B cell (primary cell): ENCODE measurements at regions not wholly inside any gene's neighbourhood (a gene's known extent, or its start where the extent isn't known, plus 50 kb on each side); places are given as distances from the start of the nearest gene placed in this dataset.

Experiments
- ATAC-seq: fragments of 200-7000 bp; cut with Tn5 transposase; one replicate; pipeline ENCODE4 v1.10.0; 2021; ENCODE audit warnings: low read depth, mild to moderate bottlenecking, moderate number of reproducible peaks, moderate library complexity
- CTCF ChIA-PET: fragments of 350-600 bp; sonication (Branson Sonifier 250); formaldehyde crosslinking; loops from one replicate; lab custom pipeline; 2021; ENCODE audit warnings: antibody characterized with exemption, inconsistent platforms; lab: Charles Lee
- POLR2A ChIA-PET: fragments of 350-600 bp; sonication (Branson Sonifier 250); formaldehyde crosslinking; loops from one replicate; lab custom pipeline; 2021; ENCODE audit warnings: antibody characterized with exemption; lab: Charles Lee
- DNase-seq: peaks from one replicate; pipeline ENCODE4 v3.0.0; 2013
- H2AFZ ChIP-seq: 2 replicates; pipeline ENCODE4 v1.6.1; 2012; ENCODE audit warnings: mild to moderate bottlenecking, low read depth, low read length; ENCODE audit not compliant: insufficient read depth, poor library complexity, severe bottlenecking
- H3K27ac ChIP-seq, 2 donors: 1 replicate in 1 of 2; 2 replicates in 1 of 2; pipeline ENCODE4 v1.5.1; 2012 to 2013; ENCODE audit warnings: low read length in 2 of 2, mild to moderate bottlenecking in 2 of 2, moderate library complexity in 1 of 2
- H3K27me3 ChIP-seq, 4 experiments: fragments of 200-600 bp in 1 of 4; sonication (generic) in 1 of 4; replicated peaks in 1 of 4; 1 replicate in 2 of 4; 2 replicates in 2 of 4; pipeline versions ENCODE4 v1.6.1 to v1.7.0; 2013 to 2016; ENCODE audit warnings: low read length in 3 of 4, mild to moderate bottlenecking in 2 of 4, mixed read lengths in 1 of 4, moderate library complexity in 1 of 4; ENCODE audit not compliant: insufficient read depth in 4 of 4, control insufficient read depth in 3 of 4; ENCODE audit errors: control extremely low read depth in 1 of 4
- H3K36me3 ChIP-seq, 2 experiments: replicated peaks in 1 of 2; 1 replicate in 1 of 2; 2 replicates in 1 of 2; pipeline versions ENCODE4 v1.6.1 to v1.7.1; 2013; ENCODE audit warnings: low read length in 1 of 2; ENCODE audit not compliant: insufficient read depth in 2 of 2, control insufficient read depth in 1 of 2; ENCODE audit errors: control extremely low read depth in 1 of 2, extremely low read depth in 1 of 2
- H3K4me1 ChIP-seq, 2 donors: fragments of 200-600 bp in 1 of 2; sonication (generic) in 1 of 2; 1 replicate in 1 of 2; 2 replicates in 1 of 2; pipeline versions ENCODE4 v1.5.1 to v1.6.1; 2013 to 2017; ENCODE audit warnings: low read length in 2 of 2; ENCODE audit not compliant: control insufficient read depth in 2 of 2, insufficient read depth in 2 of 2
- H3K4me2 ChIP-seq: replicated peaks from 2 replicates; pipeline ENCODE3; 2012; ENCODE audit warnings: mild to moderate bottlenecking, low read depth, low read length; ENCODE audit not compliant: poor library complexity, severe bottlenecking
- H3K4me3 ChIP-seq, 5 experiments: fragments of 200-600 bp in 1 of 5; sonication (generic) in 1 of 5; 1 replicate in 3 of 5; 2 replicates in 2 of 5; pipeline versions ENCODE4 v1.5.1 to v1.7.0; 2011 to 2016; ENCODE audit warnings: low read length in 4 of 5, mild to moderate bottlenecking in 4 of 5, low read depth in 2 of 5, control low read depth in 1 of 5, moderate library complexity in 1 of 5; ENCODE audit not compliant: insufficient read depth in 1 of 5; ENCODE audit errors: control extremely low read depth in 1 of 5, extremely low read depth in 1 of 5
- H3K79me2 ChIP-seq: fragments of 200-600 bp; sonication (generic); one replicate; pipeline ENCODE4 v1.6.0; 2016; ENCODE audit warnings: low read length; ENCODE audit not compliant: control insufficient read depth, insufficient read depth
- H3K9ac ChIP-seq: fragments of 200-600 bp; sonication (generic); 2 replicates; pipeline ENCODE4 v1.6.1; 2017; ENCODE audit warnings: mild to moderate bottlenecking, low read length, moderate library complexity
- H3K9me3 ChIP-seq, 3 donors: one replicate each; pipeline versions ENCODE4 v1.6.1 to v1.7.1; 2013; ENCODE audit warnings: low read length in 2 of 3; ENCODE audit not compliant: control insufficient read depth in 2 of 3, insufficient read depth in 1 of 3; ENCODE audit errors: control extremely low read depth in 1 of 3
- H4K20me1 ChIP-seq: 2 replicates; pipeline ENCODE4 v1.6.0; 2012; ENCODE audit warnings: mild to moderate bottlenecking, low read length; ENCODE audit not compliant: insufficient read depth, control insufficient read depth, poor library complexity, severe bottlenecking
- H3K27ac Mint-ChIP-seq: one replicate; pipeline ENCODE4 v1.8.0; 2021; ENCODE audit warnings: mixed read lengths
- H3K27me3 Mint-ChIP-seq: one replicate; pipeline ENCODE4 v1.8.0; 2021; ENCODE audit warnings: mixed read lengths
- H3K4me1 Mint-ChIP-seq: one replicate; pipeline ENCODE4 v1.8.0; 2021; ENCODE audit warnings: mixed read lengths
- H3K4me3 Mint-ChIP-seq: one replicate; pipeline ENCODE4 v1.8.0; 2021; ENCODE audit warnings: mixed read lengths
- H3K9me3 Mint-ChIP-seq: one replicate; pipeline ENCODE4 v1.8.0; 2022; ENCODE audit warnings: mixed read lengths; ENCODE audit not compliant: insufficient read depth
- CTCF ChIP-seq: fragments of 200-600 bp; IDR thresholded peaks from one replicate; pipeline ENCODE4 v1.8.0; 2022; ENCODE audit warnings: antibody characterized with exemption, mild to moderate bottlenecking
- EZH2 ChIP-seq: IDR thresholded peaks from 2 replicates; pipeline ENCODE4 v1.6.1; 2012; ENCODE audit warnings: borderline replicate concordance, low read depth, mild to moderate bottlenecking, moderate library complexity, low read length; ENCODE audit not compliant: insufficient read depth, poor library complexity, severe bottlenecking
- WGBS: methylation state at CpG from one replicate; pipeline ENCODE4 v1.1.5; 2013; ENCODE audit warnings: missing lambda C conversion rate; ENCODE audit not compliant: insufficient coverage; 5-methylcytosine and 5-hydroxymethylcytosine counted together
- intact Hi-C: fragments of 100-400 bp; cut with micrococcal nuclease; formaldehyde crosslinking; loops from one replicate; pipeline ENCODE4 v1.10.0; 2022

DNA sequence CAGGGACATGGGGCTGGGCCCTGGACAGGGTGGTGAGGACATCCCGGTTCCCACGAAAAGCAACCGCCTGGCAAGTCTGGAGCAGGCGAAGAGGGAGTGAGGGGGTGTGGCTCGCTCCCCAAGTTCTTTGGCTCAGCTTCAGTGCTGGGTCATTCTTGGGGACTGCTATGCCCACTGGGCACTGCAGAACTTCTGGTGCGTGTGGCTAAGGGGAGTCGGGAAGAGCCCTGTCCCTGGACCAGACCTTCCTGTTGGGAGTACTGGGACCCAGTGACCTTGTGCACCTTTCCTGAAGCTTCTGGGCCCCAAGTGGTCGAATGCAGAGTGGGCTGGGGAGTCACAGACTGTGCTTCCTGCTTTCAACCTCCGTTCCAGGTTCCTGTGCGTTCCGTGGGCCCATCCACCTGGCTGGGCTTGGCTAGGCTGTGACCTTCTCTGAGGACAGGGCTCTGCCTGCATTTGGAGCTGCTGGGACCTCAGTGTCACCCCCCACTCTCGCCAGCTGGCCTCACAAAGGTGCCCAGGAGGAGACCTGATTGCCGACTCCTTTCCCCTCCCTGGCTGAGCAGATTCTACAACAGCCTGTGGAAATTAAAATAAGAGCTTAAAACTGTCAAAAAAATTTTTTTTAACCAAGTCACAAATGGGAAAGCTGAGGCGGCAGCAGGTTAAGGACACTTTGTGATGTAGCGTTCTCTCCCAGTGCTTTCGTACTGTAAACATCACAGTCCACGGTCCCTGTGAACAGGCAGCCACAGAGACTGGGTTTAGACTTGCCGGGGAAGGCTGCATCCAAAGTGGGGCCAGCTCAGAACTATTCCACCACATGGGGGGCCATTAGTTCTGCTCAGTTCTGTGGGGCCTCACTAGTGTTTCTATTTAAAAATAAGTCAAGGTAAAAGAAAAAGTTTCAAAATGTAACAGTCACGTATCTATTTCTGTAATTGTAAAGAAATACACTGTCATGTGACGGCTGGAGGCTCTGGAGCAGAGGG is 63.8 kb upstream of the WNT7B start:
- WGBS, result 83% methylated on average over 16 of the region's 20 CpGs
- POLR2A ChIA-PET, result no interaction called here

More for the DNA sequence above, 63.8 kb upstream of the WNT7B start:
- no peak overlapping the region for H3K27ac Mint-ChIP-seq
- Histone ChIP-seq H3K4me2 (no peak overlapping the region), H3K36me3 (no peaks in the 10 kb centered on the region), H3K4me3 (no peak overlapping the region), H2AFZ (no peak overlapping the region), H3K9me3 (no peaks in the 10 kb centered on the region), H3K27me3 (peaks cover 0 to 5% (median 0%) of the 10 kb centered on the region in 4 experiments), H3K9ac (no peak overlapping the region), H3K27ac (no peak overlapping the region), H3K79me2 (peaks cover 42% of the 10 kb centered on the region), H4K20me1 (no peaks in the 10 kb centered on the region), H3K4me1 (peaks cover 25 to 31% of the 10 kb centered on the region in 2 donors)
- CTCF ChIA-PET, result interaction anchor here (0.8 to 1.4 kb wide), 2 partner anchors 34 to 656 kb away, joined by 3 to 4 read pairs; no protein-coding TSS in a partner anchor
- peaks cover 29% of the 10 kb centered on the region for H3K4me1 Mint-ChIP-seq
- H3K4me3 Mint-ChIP-seq, result no peak overlapping the region
- intact Hi-C loops, result no loop called here
- H3K9me3 Mint-ChIP-seq, result no peaks in the 10 kb centered on the region
- DNase-seq, result no peak
- H3K27me3 Mint-ChIP-seq, result no peaks in the 10 kb centered on the region
- ATAC-seq, result no peak
- no peak for TF ChIP-seq EZH2
- no peak for TF ChIP-seq CTCF
